Keratinocyte (primary cell): ENCODE measurements at regions not wholly inside any gene's neighbourhood (a gene's known extent, or its start where the extent isn't known, plus 50 kb on each side); places are given as distances from the start of the nearest gene placed in this dataset.

Source experiments
- DNase-seq: peaks from one replicate; pipeline ENCODE4 v3.0.0-alpha.2; 2011; ENCODE audit warnings: low read depth, missing footprints, low spot score
- FAIRE-seq: peaks from 2 replicates; lab custom pipeline; 2011; peaks lifted over from hg19 to GRCh38; lab: Jason Lieb, UNC
- H2AFZ ChIP-seq: 2 replicates; pipeline ENCODE4 v1.6.0; 2012; ENCODE audit warnings: low read length, control low read depth, inconsistent platforms; ENCODE audit not compliant: control insufficient read depth
- H3K27ac ChIP-seq: 2 replicates; pipeline ENCODE4 v1.5.1; 2011; ENCODE audit warnings: low read length; ENCODE audit not compliant: control insufficient read depth, insufficient read depth
- H3K27me3 ChIP-seq: 3 replicates; pipeline ENCODE4 v1.6.0; 2011; ENCODE audit warnings: low read length; ENCODE audit not compliant: control insufficient read depth, insufficient read depth; ENCODE audit errors: extremely low read depth
- H3K36me3 ChIP-seq, 2 experiments: 2 replicates in 1 of 2; 3 replicates in 1 of 2; pipeline ENCODE4 v1.5.1; 2011; ENCODE audit warnings: low read length in 2 of 2, mild to moderate bottlenecking in 1 of 2; ENCODE audit not compliant: control insufficient read depth in 2 of 2, insufficient read depth in 2 of 2; ENCODE audit errors: extremely low read depth in 1 of 2
- H3K4me1 ChIP-seq: 3 replicates; pipeline ENCODE4 v1.5.1; 2011; ENCODE audit warnings: low read length; ENCODE audit not compliant: control insufficient read depth, insufficient read depth; ENCODE audit errors: extremely low read depth
- H3K4me2 ChIP-seq: 3 replicates; pipeline ENCODE4 v1.6.0; 2011; ENCODE audit warnings: low read depth, low read length; ENCODE audit not compliant: control insufficient read depth, insufficient read depth; ENCODE audit errors: extremely low read depth
- H3K4me3 ChIP-seq, 3 experiments: fragments of 200-600 bp in 1 of 3; sonication (generic) in 1 of 3; 2 replicates in 2 of 3; 3 replicates in 1 of 3; pipeline ENCODE4 v1.5.1; 2011 to 2016; ENCODE audit warnings: low read length in 3 of 3, mild to moderate bottlenecking in 3 of 3, control low read depth in 2 of 3, inconsistent platforms in 1 of 3, low read depth in 1 of 3, mixed read lengths in 1 of 3, mixed run types in 1 of 3, moderate library complexity in 1 of 3; ENCODE audit not compliant: control insufficient read depth in 2 of 3, insufficient read depth in 2 of 3; ENCODE audit errors: extremely low read depth in 1 of 3
- H3K79me2 ChIP-seq: 2 replicates; pipeline ENCODE4 v1.6.0; 2012; ENCODE audit warnings: low read length; ENCODE audit not compliant: control insufficient read depth, insufficient read depth
- H3K9ac ChIP-seq: 3 replicates; pipeline ENCODE4 v1.6.0; 2011; ENCODE audit warnings: low read length; ENCODE audit not compliant: control insufficient read depth, insufficient read depth; ENCODE audit errors: extremely low read depth
- H3K9me1 ChIP-seq: 3 replicates; pipeline ENCODE4 v1.6.0; 2011; ENCODE audit warnings: low read length; ENCODE audit not compliant: control insufficient read depth, insufficient read depth; ENCODE audit errors: extremely low read depth
- H3K9me3 ChIP-seq: 2 replicates; pipeline ENCODE4 v1.5.1; 2012; ENCODE audit warnings: low read depth, low read length; ENCODE audit not compliant: control insufficient read depth
- H4K20me1 ChIP-seq: 3 replicates; pipeline ENCODE4 v1.6.0; 2011; ENCODE audit warnings: low read length; ENCODE audit not compliant: control insufficient read depth, insufficient read depth; ENCODE audit errors: extremely low read depth
- EZH2 ChIP-seq: IDR thresholded peaks from one replicate; pipeline ENCODE4 v1.6.1; 2012; ENCODE audit warnings: inconsistent platforms, mild to moderate bottlenecking, low read length, moderate library complexity
- dilution Hi-C: fragments of 300-500 bp; cut with MboI; formaldehyde crosslinking; loops from one replicate; pipeline ENCODE4 v1.7.0; 2020; ENCODE audit warnings: low sequenced_read_pairs; ENCODE audit not compliant: extremely low pct_ligation_motif_present
- TF ChIP-seq, protein P1 (sequence below), 3 experiments: IDR thresholded peaks in 1 of 3; conservative IDR thresholded peaks in 1 of 3; optimal IDR thresholded peaks in 1 of 3; 2 replicates in 2 of 3; 3 replicates in 1 of 3; pipeline versions ENCODE3 to v1.5.1; 2011; ENCODE audit warnings: low read length in 3 of 3, mild to moderate bottlenecking in 3 of 3, moderate library complexity in 2 of 3, control low read depth in 1 of 3, inconsistent platforms in 1 of 3; ENCODE audit not compliant: insufficient read depth in 2 of 3; ENCODE audit errors: extremely low read depth in 1 of 3

- H3K79me2 ChIP-seq = no peaks in the 10 kb centered on the region
- H3K27me3 ChIP-seq = no peaks in the 10 kb centered on the region
- H3K4me1 ChIP-seq = no peaks in the 10 kb centered on the region
- H4K20me1 ChIP-seq = no peaks in the 10 kb centered on the region
- TF ChIP-seq, protein P1, sequence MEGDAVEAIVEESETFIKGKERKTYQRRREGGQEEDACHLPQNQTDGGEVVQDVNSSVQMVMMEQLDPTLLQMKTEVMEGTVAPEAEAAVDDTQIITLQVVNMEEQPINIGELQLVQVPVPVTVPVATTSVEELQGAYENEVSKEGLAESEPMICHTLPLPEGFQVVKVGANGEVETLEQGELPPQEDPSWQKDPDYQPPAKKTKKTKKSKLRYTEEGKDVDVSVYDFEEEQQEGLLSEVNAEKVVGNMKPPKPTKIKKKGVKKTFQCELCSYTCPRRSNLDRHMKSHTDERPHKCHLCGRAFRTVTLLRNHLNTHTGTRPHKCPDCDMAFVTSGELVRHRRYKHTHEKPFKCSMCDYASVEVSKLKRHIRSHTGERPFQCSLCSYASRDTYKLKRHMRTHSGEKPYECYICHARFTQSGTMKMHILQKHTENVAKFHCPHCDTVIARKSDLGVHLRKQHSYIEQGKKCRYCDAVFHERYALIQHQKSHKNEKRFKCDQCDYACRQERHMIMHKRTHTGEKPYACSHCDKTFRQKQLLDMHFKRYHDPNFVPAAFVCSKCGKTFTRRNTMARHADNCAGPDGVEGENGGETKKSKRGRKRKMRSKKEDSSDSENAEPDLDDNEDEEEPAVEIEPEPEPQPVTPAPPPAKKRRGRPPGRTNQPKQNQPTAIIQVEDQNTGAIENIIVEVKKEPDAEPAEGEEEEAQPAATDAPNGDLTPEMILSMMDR (optimal IDR thresholded peaks at IDR 0.05 in 1 of 3, IDR thresholded peaks at IDR 0.05 in 1 of 3, conservative IDR thresholded peaks at IDR 0.05 in 1 of 3; ENCODE audit: extremely low read depth in 1 of 3, insufficient read depth in 2 of 3, low read length in 3 of 3) = no peak
- no peak for TF ChIP-seq EZH2
- no peaks in the 10 kb centered on the region for H3K9me3 ChIP-seq
- H3K4me2 ChIP-seq = no peak overlapping the region
- no peak for DNase-seq
- H2AFZ ChIP-seq = no peak overlapping the region
- H3K9ac ChIP-seq = no peak overlapping the region
- H3K36me3 ChIP-seq = no peaks in the 10 kb centered on the region
- no peak for FAIRE-seq
- no peaks in the 10 kb centered on the region for H3K9me1 ChIP-seq
- dilution Hi-C loops = no loop called here
- no peak overlapping the region for H3K27ac ChIP-seq
- no peak overlapping the region for H3K4me3 ChIP-seq
Observed at GRCh38 chr2:21233194-21233593, 109.4 kb downstream of the TDRD15 start.

DNA sequence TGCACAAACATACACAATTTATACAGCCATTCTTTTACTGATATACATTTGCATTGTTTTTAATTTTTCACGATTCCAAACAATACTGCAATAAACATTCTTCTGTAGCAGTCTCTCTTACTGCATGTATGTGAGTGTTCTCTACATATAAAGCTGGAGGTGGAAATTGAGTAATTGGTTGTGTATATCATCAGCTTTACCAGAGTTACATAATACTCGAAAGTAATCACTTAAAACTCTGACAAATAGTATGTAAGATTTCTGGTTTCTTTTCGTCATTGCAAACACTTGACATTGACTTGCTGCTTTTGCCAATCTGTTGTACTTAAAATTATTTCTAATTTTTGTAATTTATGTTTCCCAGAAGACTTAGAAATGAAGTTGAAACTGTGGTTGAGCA lies 110.2 kb downstream of the TDRD15 start:
- Histone ChIP-seq H3K27ac (no peak overlapping the region), H2AFZ (no peak overlapping the region), H3K4me1 (no peaks in the 10 kb centered on the region), H4K20me1 (no peaks in the 10 kb centered on the region), H3K9me1 (no peaks in the 10 kb centered on the region), H3K79me2 (no peaks in the 10 kb centered on the region), H3K27me3 (no peaks in the 10 kb centered on the region), H3K9ac (no peak overlapping the region), H3K36me3 (no peaks in the 10 kb centered on the region), H3K4me2 (no peak overlapping the region), H3K4me3 (no peak overlapping the region), H3K9me3 (no peaks in the 10 kb centered on the region)
- TF ChIP-seq, protein P1 (optimal IDR thresholded peaks at IDR 0.05 in 1 of 3, IDR thresholded peaks at IDR 0.05 in 1 of 3, conservative IDR thresholded peaks at IDR 0.05 in 1 of 3; ENCODE audit: extremely low read depth in 1 of 3, insufficient read depth in 2 of 3, low read length in 3 of 3) = no peak
- TF ChIP-seq EZH2 = no peak
- DNase-seq = no peak
- FAIRE-seq = no peak
- dilution Hi-C loops = no loop called here
